GM21576 (cell line): ENCODE measurements at regions not wholly inside any gene's neighbourhood (a gene's known extent, or its start where the extent isn't known, plus 50 kb on each side); places are given as distances from the start of the nearest gene placed in this dataset.
"Not testable (repeated sequence)": the region's sequence is repeated elsewhere in the genome, so short reads cannot be mapped to it uniquely, and the experiment has no call there.

ENCODE experiments used
- ATAC-seq: cut with Tn5 transposase; IDR thresholded peaks from one replicate; pipeline ENCODE4 v1.9.1; 2021; ENCODE audit warnings: mild to moderate bottlenecking, moderate library complexity; ENCODE audit not compliant: unreplicated experiment

DNA sequence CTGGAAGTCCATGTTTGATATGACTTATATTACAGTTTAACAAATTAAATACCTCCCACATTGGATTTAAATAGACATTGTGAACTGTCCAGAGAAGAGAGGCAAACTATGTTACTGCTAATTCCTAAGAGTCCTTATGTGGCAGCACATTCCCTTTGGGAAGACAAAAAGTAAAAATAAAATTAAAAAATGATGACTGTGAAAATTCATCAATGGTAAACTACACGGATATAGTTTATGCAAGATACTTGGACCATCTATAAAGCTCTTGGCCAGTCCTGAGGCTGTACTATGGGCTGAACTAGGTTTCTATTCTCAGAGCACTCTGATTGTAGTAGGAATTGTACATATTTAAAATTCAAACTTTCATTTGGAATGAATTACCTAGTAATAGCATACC lies 206.4 kb downstream of the LRRK2 start:
- no peak for ATAC-seq

DNA sequence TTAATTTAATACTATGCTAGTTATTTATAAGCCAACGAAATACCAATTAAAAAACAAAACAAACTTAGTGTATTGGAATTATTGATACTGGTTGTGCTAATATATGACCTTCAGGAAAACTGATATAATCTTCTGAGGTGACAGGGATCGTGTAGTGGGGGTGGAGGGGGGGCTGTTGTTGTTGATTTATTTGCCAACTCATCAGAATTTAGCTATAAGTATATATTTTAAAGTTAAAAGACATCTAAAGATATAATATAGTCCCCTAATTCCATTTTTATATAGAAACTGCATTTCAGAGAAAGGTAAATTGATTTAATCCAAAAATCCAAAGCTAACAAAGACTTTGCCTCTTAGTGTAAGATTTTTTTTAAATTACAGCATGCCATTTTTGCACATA lies 210.5 kb downstream of the LRRK2 start:
- ATAC-seq: no peak

DNA sequence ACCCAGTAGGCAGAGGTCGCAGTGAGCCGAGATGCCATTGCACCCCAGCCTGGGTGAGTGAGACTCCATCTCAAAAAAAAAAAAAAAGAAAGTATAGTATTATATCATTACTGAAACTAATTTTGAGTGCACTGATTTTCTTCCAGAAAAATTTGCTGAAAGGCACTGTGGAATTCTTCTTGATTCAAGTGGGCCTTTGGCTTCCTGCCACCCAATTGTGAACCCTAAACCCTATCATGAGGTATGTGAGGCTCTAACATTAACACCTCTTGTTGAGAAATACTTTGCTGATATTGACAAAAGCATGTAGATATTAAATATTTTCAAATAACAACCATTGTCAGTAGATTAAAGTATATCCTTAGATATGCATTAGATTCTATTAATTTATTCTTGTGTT lies 211.2 kb downstream of the LRRK2 start:
- ATAC-seq: no peak

DNA sequence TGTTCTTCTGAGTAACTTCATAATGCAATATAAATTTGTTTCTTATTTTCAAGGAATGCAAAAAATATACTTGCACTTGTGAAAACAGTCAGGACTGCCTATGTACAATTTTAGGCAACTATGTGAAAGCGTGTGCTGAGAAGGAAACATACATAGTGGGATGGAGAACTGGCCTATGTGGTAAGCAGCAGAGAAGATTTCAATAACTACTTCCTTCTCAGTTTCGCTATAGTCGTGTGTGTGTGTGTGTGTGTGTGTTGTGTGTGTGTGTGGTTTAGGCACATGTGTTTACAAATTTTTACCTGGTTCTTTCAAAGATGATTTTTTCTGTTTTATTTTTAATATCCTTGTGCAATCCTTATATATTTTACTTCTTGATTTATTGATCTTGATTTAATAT lies 211.8 kb downstream of the LRRK2 start:
- no peak for ATAC-seq

DNA sequence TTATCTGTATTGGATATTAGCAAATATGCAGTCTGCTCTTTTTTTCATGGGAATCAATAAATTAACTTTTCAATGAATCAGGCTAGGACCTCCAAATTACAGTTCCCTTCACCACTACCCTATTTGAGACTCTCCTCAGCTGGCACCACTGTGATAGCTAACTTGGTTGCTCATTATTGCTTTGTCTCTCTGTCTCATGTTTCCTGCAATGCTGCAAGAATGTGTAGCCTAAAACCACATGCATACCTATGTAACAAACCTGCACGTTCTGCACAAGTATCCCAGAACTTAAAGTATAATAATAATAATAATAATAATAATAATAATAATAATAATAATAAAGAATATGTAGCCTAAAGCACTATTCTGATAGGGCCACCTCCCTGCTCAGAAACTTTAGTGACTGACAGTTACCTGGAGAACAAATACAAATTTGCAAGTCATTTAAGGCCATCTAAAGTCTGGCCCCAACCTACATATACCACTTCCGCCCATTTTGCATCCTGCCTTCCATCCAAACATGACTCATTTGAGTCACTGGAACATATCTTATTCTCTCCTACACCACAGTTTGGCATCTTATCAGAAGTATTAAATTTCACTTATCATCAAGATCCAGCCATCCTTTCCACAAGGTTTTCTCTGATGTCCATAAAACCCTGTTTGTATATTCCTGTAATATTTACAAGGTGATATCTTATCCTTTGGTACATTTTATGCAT lies 215.1 kb downstream of the LRRK2 start:
- no peak for ATAC-seq

DNA sequence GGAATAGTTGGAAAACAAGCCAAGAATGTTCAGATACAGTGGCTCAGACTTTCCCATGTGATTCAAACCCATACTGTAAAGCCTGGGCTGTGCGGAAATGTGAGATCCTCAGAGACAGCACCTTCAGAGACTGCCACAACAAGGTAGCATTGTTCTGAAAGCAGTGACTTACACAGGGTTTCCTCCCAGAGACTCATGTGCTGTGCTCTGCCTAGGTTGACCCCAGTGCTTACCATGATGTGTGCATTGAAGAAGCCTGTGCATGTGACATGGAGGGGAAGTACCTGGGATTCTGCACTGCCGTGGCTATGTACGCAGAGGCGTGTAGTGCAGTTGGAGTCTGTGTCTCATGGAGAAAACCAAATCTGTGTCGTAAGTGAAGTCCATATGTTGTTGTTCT lies 219.4 kb downstream of the LRRK2 start:
- no peak for ATAC-seq

DNA sequence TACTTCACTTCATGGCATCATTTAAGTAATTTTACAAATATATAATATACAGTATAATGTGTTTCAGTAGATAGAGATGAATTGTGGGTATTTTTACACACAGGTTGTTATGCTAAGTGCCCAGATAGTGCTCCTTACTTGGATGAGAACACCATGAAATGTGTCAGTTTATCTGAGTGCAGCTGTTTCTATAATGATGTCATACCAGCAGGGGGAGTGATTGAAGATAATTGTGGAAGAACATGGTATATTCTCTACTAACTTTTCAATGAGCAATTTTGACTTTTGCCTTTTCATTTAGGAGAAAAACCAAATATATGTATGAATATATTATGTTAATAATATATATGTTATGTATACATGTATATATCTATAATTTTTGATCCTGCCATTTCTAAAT lies 221.6 kb downstream of the LRRK2 start:
- peak; percentile 68 for ATAC-seq

DNA sequence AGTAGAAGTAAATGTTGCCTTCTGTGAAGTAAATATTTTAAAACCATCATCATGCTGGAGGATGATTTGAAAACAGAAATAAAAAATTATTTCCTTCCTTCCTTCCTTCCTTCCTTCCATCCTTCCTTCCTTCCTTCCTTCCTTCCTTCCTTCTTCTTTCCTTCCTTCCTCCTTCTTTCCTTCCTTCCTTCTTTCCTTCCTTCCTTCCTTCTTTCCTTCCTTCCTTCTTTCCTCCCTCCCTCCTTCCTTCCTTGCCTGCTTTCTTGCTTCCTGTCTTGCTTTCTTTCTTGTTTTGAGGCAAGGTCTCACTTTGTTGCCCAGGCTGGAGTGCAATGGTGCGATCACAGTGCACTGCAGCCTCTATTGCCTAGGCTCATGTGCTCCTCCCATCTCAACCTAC lies 223.7 kb downstream of the LRRK2 start:
- not testable (repeated sequence) for ATAC-seq

DNA sequence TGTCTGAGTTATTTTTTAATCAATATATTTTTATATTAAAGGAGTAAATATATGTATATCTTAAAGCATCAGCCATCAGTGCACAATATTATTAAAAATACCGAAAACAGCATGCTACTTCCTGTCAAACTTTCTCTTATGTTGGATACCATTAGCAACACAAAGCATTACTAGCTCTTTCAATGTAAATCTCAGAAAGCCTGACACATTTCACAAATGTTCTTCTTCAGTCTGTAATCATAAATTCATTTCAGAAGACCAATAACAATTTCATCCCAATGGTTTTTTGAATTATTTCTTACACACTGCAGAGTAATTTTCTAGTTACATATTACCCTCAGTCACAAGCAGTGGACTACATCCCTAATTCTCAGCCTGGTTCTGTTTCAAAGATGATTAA lies 226.9 kb downstream of the LRRK2 start:
- no peak for ATAC-seq

DNA sequence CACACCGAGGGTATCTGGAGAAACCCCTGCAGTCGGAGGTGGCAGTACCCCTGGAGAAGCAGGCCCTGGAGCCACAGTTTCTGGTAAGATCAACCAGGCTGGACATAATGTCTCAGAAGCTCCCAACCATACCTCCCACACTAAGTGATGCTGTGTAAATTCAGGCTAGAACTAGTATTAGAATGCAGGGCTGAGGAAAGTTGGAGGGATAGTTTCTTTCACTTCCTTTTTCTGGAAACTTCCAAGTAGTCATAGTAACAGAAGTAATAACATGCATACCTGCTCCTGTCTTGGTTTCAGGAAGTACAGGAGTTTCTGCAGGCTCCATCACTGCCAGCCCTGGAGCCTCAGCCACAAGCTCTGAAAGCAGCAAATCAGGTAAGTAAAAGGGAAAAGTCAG lies 228.1 kb upstream of the CNTN1 start:
- no peak for ATAC-seq

DNA sequence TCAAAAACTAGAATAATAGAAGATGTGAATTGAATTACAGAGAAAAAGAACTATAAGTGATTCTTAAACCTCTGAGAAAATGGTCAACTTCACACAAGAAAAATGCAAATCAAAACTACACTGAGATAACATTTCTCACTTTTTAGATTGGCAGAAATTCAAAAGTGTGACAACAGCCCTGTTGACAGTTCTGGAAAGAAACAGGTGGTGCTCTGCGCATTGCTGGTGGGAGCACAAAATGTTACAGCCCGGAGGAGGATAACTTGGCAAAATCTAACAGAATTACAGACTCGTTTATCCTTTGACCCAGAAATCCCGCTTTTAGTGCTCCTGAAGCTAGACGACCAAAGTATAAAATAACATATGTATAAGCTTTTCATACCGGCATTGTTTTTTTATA lies 222.5 kb upstream of the CNTN1 start:
- ATAC-seq: no peak

DNA sequence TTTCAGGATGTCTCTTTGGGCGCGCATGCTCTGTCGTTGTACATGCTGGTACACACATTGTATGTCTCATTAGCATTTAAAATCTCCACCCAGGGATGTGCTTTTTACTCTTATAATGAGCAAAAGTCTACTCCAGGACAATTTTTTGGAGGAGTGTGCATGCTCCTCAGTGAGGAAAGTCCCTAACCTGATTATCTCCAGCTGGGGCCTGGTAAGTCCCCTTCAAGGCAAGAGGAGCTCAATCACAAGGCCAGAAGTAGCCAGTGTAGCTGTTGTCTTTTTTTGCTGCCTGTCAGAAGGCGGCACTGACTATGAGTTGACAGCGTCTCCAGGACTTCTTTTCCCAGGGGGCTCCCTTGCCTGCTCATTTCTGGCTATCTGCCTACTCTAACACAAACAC lies 218.3 kb upstream of the CNTN1 start:
- peak; percentile 52 for ATAC-seq

DNA sequence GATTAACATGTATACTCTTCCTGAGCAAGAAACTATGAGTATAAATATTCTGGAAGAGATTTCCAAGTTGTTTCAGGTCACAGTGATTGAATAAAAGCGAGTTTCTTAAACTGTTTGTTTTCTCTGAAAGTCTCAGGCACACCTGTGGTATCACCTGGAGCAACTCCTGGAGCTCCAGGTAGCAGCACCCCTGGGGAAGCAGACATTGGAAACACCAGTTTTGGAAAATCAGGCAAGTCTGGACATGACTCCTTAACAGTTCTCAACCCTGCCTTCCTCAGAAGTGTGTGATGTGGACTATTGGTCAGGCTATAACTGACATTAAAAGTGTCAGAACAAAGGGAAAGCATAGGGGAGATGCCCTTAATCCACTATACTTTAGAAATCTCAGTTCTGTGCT lies 217.6 kb upstream of the CNTN1 start:
- no peak for ATAC-seq

DNA sequence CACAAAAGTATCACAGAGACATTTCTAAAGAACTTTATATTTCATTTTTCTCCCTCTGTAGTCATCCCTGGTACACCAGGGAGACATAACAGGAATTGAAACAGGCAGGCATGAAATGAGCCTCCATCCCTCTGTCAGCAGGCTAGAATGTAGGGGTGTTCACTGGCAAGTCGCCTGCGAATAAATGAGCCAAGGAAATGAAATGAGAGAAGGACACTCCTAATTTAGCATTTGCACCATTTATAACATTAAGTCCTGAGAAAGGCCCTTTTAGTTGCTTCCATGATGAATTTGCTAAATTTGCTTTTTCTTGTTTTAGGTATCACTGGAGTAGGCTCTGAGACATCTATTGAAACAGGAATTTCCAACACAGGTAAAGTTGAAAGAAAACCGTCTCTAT lies 192.4 kb upstream of the CNTN1 start:
- no peak for ATAC-seq

DNA sequence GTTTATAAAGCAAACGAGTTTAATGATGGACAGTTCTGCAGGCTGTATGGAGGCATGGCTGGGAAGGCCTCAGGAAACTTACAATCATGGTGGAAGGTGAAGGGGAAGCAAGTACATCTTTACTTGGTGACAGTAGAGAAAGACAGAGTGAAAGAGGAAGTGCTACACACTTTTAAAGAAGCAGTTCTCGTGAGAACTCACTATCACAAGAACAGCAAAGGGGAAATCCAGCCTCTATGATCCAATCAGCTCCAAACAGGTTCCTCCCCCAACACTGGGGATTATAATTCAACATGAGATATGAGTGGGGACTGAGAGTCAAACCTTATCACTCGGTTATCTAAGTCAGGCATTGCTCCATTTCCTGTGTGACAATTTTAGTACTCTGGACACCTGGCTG lies 189.9 kb upstream of the CNTN1 start:
- ATAC-seq: peak; percentile 46

DNA sequence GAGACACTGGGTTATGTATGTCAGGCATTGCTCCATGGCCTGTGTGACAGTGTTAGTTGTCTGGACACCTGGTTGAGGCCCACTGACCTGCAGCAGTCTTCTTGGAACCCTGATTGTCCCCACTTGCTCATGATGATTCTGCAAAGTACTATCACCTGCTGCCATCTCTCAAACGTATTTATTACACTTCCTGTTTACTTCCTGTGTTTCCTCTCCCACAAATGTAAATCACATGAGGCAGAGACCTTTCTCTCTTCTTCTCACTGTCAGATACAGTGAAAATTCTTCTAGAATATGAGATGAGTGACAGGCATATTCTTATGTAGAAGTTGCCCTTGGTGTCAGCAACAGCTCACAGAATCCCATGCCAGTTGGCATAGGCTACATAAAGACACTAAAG lies 186.9 kb upstream of the CNTN1 start:
- ATAC-seq: no peak

DNA sequence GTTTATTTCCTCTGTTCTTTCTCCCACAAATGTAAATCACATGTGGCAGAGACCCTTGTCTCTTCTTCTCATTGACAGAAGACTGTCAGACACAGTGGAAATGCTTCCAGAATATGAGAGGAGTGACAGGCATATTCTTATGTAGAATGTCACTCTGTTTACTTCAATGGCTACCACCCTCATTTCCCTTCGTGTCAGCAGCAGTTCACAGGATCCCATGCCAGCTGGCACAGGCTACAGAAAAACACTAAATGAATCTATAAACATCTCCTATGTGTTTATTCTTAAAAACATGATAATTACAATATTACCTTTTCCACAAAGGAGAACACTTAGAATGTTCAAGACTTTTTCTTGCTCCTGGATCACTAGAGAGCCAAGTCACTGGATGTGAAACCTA lies 183.8 kb upstream of the CNTN1 start:
- ATAC-seq: no peak

DNA sequence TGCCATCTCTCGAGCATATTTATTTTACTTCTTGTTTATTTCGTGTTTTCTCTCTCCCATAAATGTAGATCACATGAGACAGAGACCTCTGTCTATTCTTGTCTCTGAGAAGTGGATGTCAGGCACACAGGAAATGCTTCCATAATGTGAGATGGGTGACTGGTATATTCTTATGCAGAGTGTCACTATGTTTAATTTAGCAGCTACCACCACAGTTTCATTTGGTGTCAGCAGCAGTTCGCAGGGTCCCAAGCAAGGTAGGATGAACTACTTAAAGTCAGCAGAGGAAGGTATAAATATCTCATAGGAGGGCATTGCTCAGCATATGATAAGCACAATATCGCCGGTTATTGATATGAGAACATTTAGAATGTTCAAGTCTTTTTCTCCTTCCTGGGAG lies 180.9 kb upstream of the CNTN1 start:
- ATAC-seq: no peak

DNA sequence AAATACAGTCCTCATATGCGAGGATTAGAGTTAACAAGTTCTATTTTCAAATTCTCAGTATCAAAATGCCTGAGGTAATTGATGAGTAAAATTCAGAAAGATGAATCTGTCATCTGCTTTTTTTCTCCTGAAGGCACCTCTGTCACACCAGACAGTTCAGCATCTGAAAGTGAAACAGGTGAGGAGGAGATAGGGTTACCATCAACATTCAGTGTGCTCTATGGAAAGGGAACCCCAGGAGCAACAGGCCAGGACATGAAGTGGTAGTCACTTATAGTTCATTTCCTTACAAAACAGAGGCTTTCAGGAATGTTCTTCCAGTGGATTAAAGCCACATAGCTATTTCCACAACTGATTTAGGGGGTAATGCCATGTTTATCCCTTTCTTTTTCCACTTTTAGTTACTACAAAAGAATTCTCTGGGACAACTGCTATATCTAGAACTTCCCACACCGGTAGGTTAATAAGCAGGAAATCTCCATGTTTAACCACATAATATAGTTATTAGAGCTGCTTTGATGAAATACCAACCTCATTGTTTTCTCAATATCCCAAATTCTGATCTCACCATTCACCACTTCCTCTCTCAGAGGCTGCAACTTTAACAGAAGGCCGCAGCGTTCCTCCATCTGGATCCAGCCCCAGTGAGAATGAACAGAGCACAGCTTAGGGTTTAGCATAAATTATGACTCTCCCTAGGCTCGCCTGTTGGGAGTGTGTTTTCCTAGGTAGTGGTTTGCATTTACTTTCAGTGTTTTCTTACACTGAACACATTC lies 177.0 kb upstream of the CNTN1 start:
- ATAC-seq: peak; percentile 65

DNA sequence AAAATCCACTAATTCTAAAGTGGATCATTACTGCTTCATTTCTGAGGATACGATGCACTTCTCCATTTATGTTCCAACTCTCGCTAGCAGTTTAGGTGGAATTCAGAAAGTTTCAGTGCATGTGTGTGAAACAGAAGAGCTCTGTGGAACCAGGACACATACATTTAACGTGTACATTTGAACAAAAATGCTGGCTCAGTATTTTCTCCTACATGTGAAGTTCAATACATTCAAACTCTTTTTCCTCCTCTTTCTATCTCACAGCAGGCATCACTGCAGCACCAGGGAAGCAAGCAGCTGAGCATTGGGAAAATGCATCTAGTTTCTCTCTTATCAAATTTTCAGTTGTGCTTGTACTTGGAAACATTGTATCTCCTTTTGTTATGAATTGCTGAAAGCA lies 169.4 kb upstream of the CNTN1 start:
- no peak for ATAC-seq

DNA sequence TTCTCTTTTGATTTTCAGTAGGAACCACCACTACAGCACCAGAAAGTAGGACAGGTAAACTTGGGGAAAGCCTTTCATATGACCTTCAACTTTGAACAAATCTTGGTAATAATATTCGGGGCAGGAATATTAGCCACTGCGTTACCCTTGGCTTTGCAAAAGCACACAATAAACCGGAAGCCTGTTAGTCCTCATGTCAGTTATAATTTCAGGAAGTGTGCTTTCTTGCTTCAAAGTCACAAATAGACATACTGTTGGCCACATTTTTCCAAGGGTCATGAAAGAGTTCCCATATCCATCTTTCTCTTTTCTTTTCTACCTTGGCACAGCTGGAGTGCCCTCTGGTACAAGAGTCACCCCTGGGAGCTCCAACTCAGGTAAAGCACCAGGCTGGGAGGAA lies 167.2 kb upstream of the CNTN1 start:
- ATAC-seq: no peak

DNA sequence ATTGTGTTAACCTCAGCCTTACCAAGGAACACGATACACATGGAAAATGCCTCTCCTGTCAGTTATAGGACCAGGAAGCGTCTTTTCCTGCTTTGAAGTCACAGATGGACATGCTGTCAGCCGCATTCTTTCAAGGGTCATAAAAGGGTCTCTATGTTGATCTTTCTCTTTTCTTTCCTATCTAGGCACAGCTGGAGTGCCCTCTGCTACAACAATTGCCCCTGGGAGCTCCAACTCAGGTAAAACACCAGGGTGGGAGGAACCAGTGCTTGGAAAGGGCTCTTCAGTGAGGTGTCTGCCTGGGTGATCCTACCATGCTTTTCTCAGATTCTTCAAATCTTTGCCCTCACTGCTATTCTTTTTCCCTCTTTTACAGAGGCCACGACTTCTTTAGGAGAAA lies 157.4 kb upstream of the CNTN1 start:
- ATAC-seq: no peak

DNA sequence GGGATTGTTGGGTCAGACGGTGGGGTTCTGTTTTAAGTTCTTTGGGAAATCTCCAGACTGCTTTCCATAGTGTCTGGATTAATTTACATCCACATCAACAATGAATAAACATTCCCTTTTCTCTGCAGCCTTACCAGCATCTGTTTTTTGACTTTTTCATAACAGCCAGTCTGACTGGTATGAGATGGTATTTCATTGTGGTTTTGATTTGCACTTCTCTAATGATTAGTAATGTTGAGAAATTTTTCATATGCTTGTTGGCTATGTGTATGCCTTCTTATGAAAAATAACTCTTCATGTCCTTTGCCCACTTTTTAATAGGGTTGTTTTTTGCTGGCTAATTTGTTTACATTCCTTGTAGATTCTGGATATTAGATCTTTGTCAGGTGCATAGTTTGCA lies 140.8 kb upstream of the CNTN1 start:
- ATAC-seq: no peak
